ENCODE measurements at regions not wholly inside any gene's neighbourhood (a gene's known extent, or its start where the extent isn't known, plus 50 kb on each side); places are given as distances from the start of the nearest gene placed in this dataset.
"Not testable (repeated sequence)": the region's sequence is repeated elsewhere in the genome, so short reads cannot be mapped to it uniquely, and the experiment has no call there.

GRCh38 chr16:79988089-79988488 is 387.6 kb upstream of the MAF start:
- Mint-ChIP-seq H3K4me1 (ENCODE audit: low read depth) (peaks cover 8% of the 10 kb centered on the region), H3K4me3 (no peak overlapping the region), H3K27ac (no peak overlapping the region), H3K9me3 (no peaks in the 10 kb centered on the region), H3K36me3 (ENCODE audit: low read depth) (no peaks in the 10 kb centered on the region), H3K27me3 (no peaks in the 10 kb centered on the region)
- intact Hi-C loops (cut with micrococcal nuclease), result no loop called here

- H3K4me1 Mint-ChIP-seq (ENCODE audit: low read depth), result peaks cover 8% of the 10 kb centered on the region
- H3K36me3 Mint-ChIP-seq (ENCODE audit: low read depth), result no peaks in the 10 kb centered on the region
- no peaks in the 10 kb centered on the region for H3K9me3 Mint-ChIP-seq
- H3K4me3 Mint-ChIP-seq, result no peak overlapping the region
- H3K27me3 Mint-ChIP-seq, result no peaks in the 10 kb centered on the region
- intact Hi-C loops (cut with micrococcal nuclease), result no loop called here
- H3K27ac Mint-ChIP-seq, result no peak overlapping the region
Observed at GRCh38 chr16:79986352-79986751, 385.8 kb upstream of the MAF start.

- Mint-ChIP-seq H3K4me3 (no peak overlapping the region), H3K27me3 (no peaks in the 10 kb centered on the region), H3K9me3 (no peaks in the 10 kb centered on the region), H3K36me3 (ENCODE audit: low read depth) (no peaks in the 10 kb centered on the region), H3K4me1 (ENCODE audit: low read depth) (peaks cover 8% of the 10 kb centered on the region), H3K27ac (no peak overlapping the region)
- intact Hi-C loops (cut with micrococcal nuclease), result no loop called here
Observed at GRCh38 chr16:79985606-79986005, 385.1 kb upstream of the MAF start.

GRCh38 chr16:79984149-79984548 is 383.6 kb upstream of the MAF start:
- H3K27me3 Mint-ChIP-seq; H3K36me3 Mint-ChIP-seq (ENCODE audit: low read depth); H3K27ac Mint-ChIP-seq; intact Hi-C loops (cut with micrococcal nuclease); H3K4me1 Mint-ChIP-seq (ENCODE audit: low read depth); H3K4me3 Mint-ChIP-seq; H3K9me3 Mint-ChIP-seq: not testable (repeated sequence)

GRCh38 chr16:79982862-79983261 is 382.3 kb upstream of the MAF start:
- no peak overlapping the region for H3K27ac Mint-ChIP-seq
- peaks cover under 1% of the 10 kb centered on the region for H3K4me1 Mint-ChIP-seq (ENCODE audit: low read depth)
- intact Hi-C loops (cut with micrococcal nuclease), result no loop called here
- H3K9me3 Mint-ChIP-seq, result no peaks in the 10 kb centered on the region
- no peak overlapping the region for H3K4me3 Mint-ChIP-seq
- no peaks in the 10 kb centered on the region for H3K36me3 Mint-ChIP-seq (ENCODE audit: low read depth)
- H3K27me3 Mint-ChIP-seq, result no peaks in the 10 kb centered on the region

GRCh38 chr16:79982361-79982760 is 381.8 kb upstream of the MAF start:
- H3K27me3 Mint-ChIP-seq, result no peaks in the 10 kb centered on the region
- H3K36me3 Mint-ChIP-seq (ENCODE audit: low read depth), result no peaks in the 10 kb centered on the region
- intact Hi-C loops (cut with micrococcal nuclease), result no loop called here
- no peaks in the 10 kb centered on the region for H3K4me1 Mint-ChIP-seq (ENCODE audit: low read depth)
- H3K9me3 Mint-ChIP-seq, result no peaks in the 10 kb centered on the region
- H3K27ac Mint-ChIP-seq, result no peak overlapping the region
- no peak overlapping the region for H3K4me3 Mint-ChIP-seq

- no peak overlapping the region for H3K4me3 Mint-ChIP-seq
- H3K27ac Mint-ChIP-seq, result no peak overlapping the region
- H3K9me3 Mint-ChIP-seq, result no peaks in the 10 kb centered on the region
Observed at GRCh38 chr16:79981814-79982213, 381.3 kb upstream of the MAF start.

GRCh38 chr16:79980650-79981521 is 380.3 kb upstream of the MAF start:
- Mint-ChIP-seq H3K4me3 (no peak overlapping the region), H3K27ac (no peak overlapping the region), H3K27me3 (no peaks in the 10 kb centered on the region), H3K4me1 (ENCODE audit: low read depth) (no peaks in the 10 kb centered on the region), H3K36me3 (ENCODE audit: low read depth) (no peaks in the 10 kb centered on the region), H3K9me3 (no peaks in the 10 kb centered on the region)
- intact Hi-C loops (cut with micrococcal nuclease), result no loop called here

More at GRCh38 chr16:79981814-79982213, 381.3 kb upstream of the MAF start:
- no peaks in the 10 kb centered on the region for H3K4me1 Mint-ChIP-seq (ENCODE audit: low read depth)
- no peaks in the 10 kb centered on the region for H3K36me3 Mint-ChIP-seq (ENCODE audit: low read depth)
- no peaks in the 10 kb centered on the region for H3K27me3 Mint-ChIP-seq
- intact Hi-C loops (cut with micrococcal nuclease), result no loop called here

- Mint-ChIP-seq H3K27ac (no peak overlapping the region), H3K9me3 (no peaks in the 10 kb centered on the region), H3K36me3 (ENCODE audit: low read depth) (no peaks in the 10 kb centered on the region), H3K27me3 (no peaks in the 10 kb centered on the region), H3K4me1 (ENCODE audit: low read depth) (no peaks in the 10 kb centered on the region), H3K4me3 (no peak overlapping the region)
- intact Hi-C loops (cut with micrococcal nuclease), result no loop called here
Observed at GRCh38 chr16:79977940-79978836, 377.7 kb upstream of the MAF start.

- Mint-ChIP-seq H3K27ac (no peak overlapping the region), H3K4me3 (no peak overlapping the region), H3K4me1 (ENCODE audit: low read depth) (peaks cover 6% of the 10 kb centered on the region), H3K27me3 (no peaks in the 10 kb centered on the region), H3K9me3 (no peaks in the 10 kb centered on the region), H3K36me3 (ENCODE audit: low read depth) (no peaks in the 10 kb centered on the region)
- intact Hi-C loops (cut with micrococcal nuclease), result no loop called here
Observed at GRCh38 chr16:79973320-79973719, 372.8 kb upstream of the MAF start.

GRCh38 chr16:79972053-79972704 is 371.6 kb upstream of the MAF start:
- Mint-ChIP-seq H3K27ac (no peak overlapping the region), H3K36me3 (ENCODE audit: low read depth) (no peaks in the 10 kb centered on the region)
- intact Hi-C loops (cut with micrococcal nuclease), result no loop called here

GRCh38 chr16:79971237-79971572 is 370.7 kb upstream of the MAF start:
- Mint-ChIP-seq H3K27me3 (no peaks in the 10 kb centered on the region), H3K27ac (no peak overlapping the region), H3K4me3 (no peak overlapping the region), H3K9me3 (no peaks in the 10 kb centered on the region), H3K36me3 (ENCODE audit: low read depth) (no peaks in the 10 kb centered on the region), H3K4me1 (ENCODE audit: low read depth) (peaks cover 6% of the 10 kb centered on the region)
- intact Hi-C loops (cut with micrococcal nuclease), result no loop called here

More at GRCh38 chr16:79972053-79972704, 371.6 kb upstream of the MAF start:
- H3K4me3 Mint-ChIP-seq, result no peak overlapping the region
- peaks cover 6% of the 10 kb centered on the region for H3K4me1 Mint-ChIP-seq (ENCODE audit: low read depth)
- H3K9me3 Mint-ChIP-seq, result no peaks in the 10 kb centered on the region
- no peaks in the 10 kb centered on the region for H3K27me3 Mint-ChIP-seq

- Mint-ChIP-seq H3K9me3 (no peaks in the 10 kb centered on the region), H3K27me3 (no peaks in the 10 kb centered on the region), H3K4me3 (no peak overlapping the region), H3K36me3 (ENCODE audit: low read depth) (no peaks in the 10 kb centered on the region), H3K4me1 (ENCODE audit: low read depth) (peaks cover 6% of the 10 kb centered on the region), H3K27ac (no peak overlapping the region)
- intact Hi-C loops (cut with micrococcal nuclease), result no loop called here
Observed at GRCh38 chr16:79970551-79971236, 370.2 kb upstream of the MAF start.

Data from dendritic cell treated with granulocyte-macrophage colony-stimulating factor and Interleukin-4, amounts not matched to agents 40 ng/mL and 50 ng/mL, for 4 days (primary cell).